ENCODE measurements at regions not wholly inside any gene's neighbourhood (a gene's known extent, or its start where the extent isn't known, plus 50 kb on each side); places are given as distances from the start of the nearest gene placed in this dataset.

- TF ChIP-seq POLR2AphosphoS5 (IDR thresholded peaks at IDR 0.05; ENCODE audit: low read depth) (no peak), CTCF (conservative IDR thresholded peaks at IDR 0.05; ENCODE audit: low read depth in 2 of 2) (no peak), EZH2 (IDR thresholded peaks at IDR 0.05; ENCODE audit: low read depth, unreplicated experiment) (no peak)
Observed at GRCh38 chr12:72100854-72101253, 162.2 kb downstream of the TPH2 start.

All from GM23338 (cell line).